Keratinocyte (primary cell): ENCODE measurements at regions not wholly inside any gene's neighbourhood (a gene's known extent, or its start where the extent isn't known, plus 50 kb on each side); places are given as distances from the start of the nearest gene placed in this dataset.

Source experiments
- DNase-seq: peaks from one replicate; pipeline ENCODE4 v3.0.0-alpha.2; 2011; ENCODE audit warnings: low read depth, missing footprints, low spot score
- FAIRE-seq: peaks from 2 replicates; lab custom pipeline; 2011; peaks lifted over from hg19 to GRCh38; lab: Jason Lieb, UNC
- H2AFZ ChIP-seq: 2 replicates; pipeline ENCODE4 v1.6.0; 2012; ENCODE audit warnings: low read length, control low read depth, inconsistent platforms; ENCODE audit not compliant: control insufficient read depth
- H3K27ac ChIP-seq: 2 replicates; pipeline ENCODE4 v1.5.1; 2011; ENCODE audit warnings: low read length; ENCODE audit not compliant: control insufficient read depth, insufficient read depth
- H3K27me3 ChIP-seq: 3 replicates; pipeline ENCODE4 v1.6.0; 2011; ENCODE audit warnings: low read length; ENCODE audit not compliant: control insufficient read depth, insufficient read depth; ENCODE audit errors: extremely low read depth
- H3K36me3 ChIP-seq, 2 experiments: 2 replicates in 1 of 2; 3 replicates in 1 of 2; pipeline ENCODE4 v1.5.1; 2011; ENCODE audit warnings: low read length in 2 of 2, mild to moderate bottlenecking in 1 of 2; ENCODE audit not compliant: control insufficient read depth in 2 of 2, insufficient read depth in 2 of 2; ENCODE audit errors: extremely low read depth in 1 of 2
- H3K4me1 ChIP-seq: 3 replicates; pipeline ENCODE4 v1.5.1; 2011; ENCODE audit warnings: low read length; ENCODE audit not compliant: control insufficient read depth, insufficient read depth; ENCODE audit errors: extremely low read depth
- H3K4me2 ChIP-seq: 3 replicates; pipeline ENCODE4 v1.6.0; 2011; ENCODE audit warnings: low read depth, low read length; ENCODE audit not compliant: control insufficient read depth, insufficient read depth; ENCODE audit errors: extremely low read depth
- H3K4me3 ChIP-seq, 3 experiments: fragments of 200-600 bp in 1 of 3; sonication (generic) in 1 of 3; 2 replicates in 2 of 3; 3 replicates in 1 of 3; pipeline ENCODE4 v1.5.1; 2011 to 2016; ENCODE audit warnings: low read length in 3 of 3, mild to moderate bottlenecking in 3 of 3, control low read depth in 2 of 3, inconsistent platforms in 1 of 3, low read depth in 1 of 3, mixed read lengths in 1 of 3, mixed run types in 1 of 3, moderate library complexity in 1 of 3; ENCODE audit not compliant: control insufficient read depth in 2 of 3, insufficient read depth in 2 of 3; ENCODE audit errors: extremely low read depth in 1 of 3
- H3K79me2 ChIP-seq: 2 replicates; pipeline ENCODE4 v1.6.0; 2012; ENCODE audit warnings: low read length; ENCODE audit not compliant: control insufficient read depth, insufficient read depth
- H3K9ac ChIP-seq: 3 replicates; pipeline ENCODE4 v1.6.0; 2011; ENCODE audit warnings: low read length; ENCODE audit not compliant: control insufficient read depth, insufficient read depth; ENCODE audit errors: extremely low read depth
- H3K9me1 ChIP-seq: 3 replicates; pipeline ENCODE4 v1.6.0; 2011; ENCODE audit warnings: low read length; ENCODE audit not compliant: control insufficient read depth, insufficient read depth; ENCODE audit errors: extremely low read depth
- H3K9me3 ChIP-seq: 2 replicates; pipeline ENCODE4 v1.5.1; 2012; ENCODE audit warnings: low read depth, low read length; ENCODE audit not compliant: control insufficient read depth
- H4K20me1 ChIP-seq: 3 replicates; pipeline ENCODE4 v1.6.0; 2011; ENCODE audit warnings: low read length; ENCODE audit not compliant: control insufficient read depth, insufficient read depth; ENCODE audit errors: extremely low read depth
- EZH2 ChIP-seq: IDR thresholded peaks from one replicate; pipeline ENCODE4 v1.6.1; 2012; ENCODE audit warnings: inconsistent platforms, mild to moderate bottlenecking, low read length, moderate library complexity
- dilution Hi-C: fragments of 300-500 bp; cut with MboI; formaldehyde crosslinking; loops from one replicate; pipeline ENCODE4 v1.7.0; 2020; ENCODE audit warnings: low sequenced_read_pairs; ENCODE audit not compliant: extremely low pct_ligation_motif_present
- TF ChIP-seq, protein P1 (sequence below), 3 experiments: IDR thresholded peaks in 1 of 3; conservative IDR thresholded peaks in 1 of 3; optimal IDR thresholded peaks in 1 of 3; 2 replicates in 2 of 3; 3 replicates in 1 of 3; pipeline versions ENCODE3 to v1.5.1; 2011; ENCODE audit warnings: low read length in 3 of 3, mild to moderate bottlenecking in 3 of 3, moderate library complexity in 2 of 3, control low read depth in 1 of 3, inconsistent platforms in 1 of 3; ENCODE audit not compliant: insufficient read depth in 2 of 3; ENCODE audit errors: extremely low read depth in 1 of 3

DNA sequence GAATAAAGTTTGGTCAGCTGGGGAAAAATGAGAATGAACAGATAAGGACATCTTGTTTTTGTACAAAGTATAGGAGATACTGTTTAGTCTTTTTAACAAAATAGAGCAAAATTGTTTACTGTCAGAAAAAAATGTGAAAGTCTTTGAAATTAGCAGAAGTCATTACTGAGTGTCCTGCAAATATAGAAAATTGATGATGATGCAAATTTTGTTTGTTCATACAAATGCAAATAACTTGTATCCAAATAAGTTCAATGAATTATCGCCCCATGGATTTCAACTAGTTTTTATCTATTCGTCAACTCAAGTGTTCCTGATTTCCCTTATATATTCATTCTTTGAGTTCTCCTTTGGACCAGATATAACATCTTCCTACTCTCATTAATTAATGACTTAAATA is 378.0 kb upstream of the SGO1 start:
- Histone ChIP-seq H4K20me1 (no peaks in the 10 kb centered on the region), H3K4me3 (no peak overlapping the region), H3K27me3 (no peaks in the 10 kb centered on the region), H2AFZ (no peak overlapping the region), H3K4me1 (no peaks in the 10 kb centered on the region), H3K9ac (no peak overlapping the region), H3K9me3 (no peaks in the 10 kb centered on the region), H3K9me1 (no peaks in the 10 kb centered on the region), H3K4me2 (no peak overlapping the region), H3K36me3 (no peaks in the 10 kb centered on the region), H3K79me2 (no peaks in the 10 kb centered on the region), H3K27ac (no peak overlapping the region)
- FAIRE-seq, result no peak
- DNase-seq, result no peak
- dilution Hi-C loops, result no loop called here
- TF ChIP-seq EZH2, result no peak
- TF ChIP-seq, protein P1, sequence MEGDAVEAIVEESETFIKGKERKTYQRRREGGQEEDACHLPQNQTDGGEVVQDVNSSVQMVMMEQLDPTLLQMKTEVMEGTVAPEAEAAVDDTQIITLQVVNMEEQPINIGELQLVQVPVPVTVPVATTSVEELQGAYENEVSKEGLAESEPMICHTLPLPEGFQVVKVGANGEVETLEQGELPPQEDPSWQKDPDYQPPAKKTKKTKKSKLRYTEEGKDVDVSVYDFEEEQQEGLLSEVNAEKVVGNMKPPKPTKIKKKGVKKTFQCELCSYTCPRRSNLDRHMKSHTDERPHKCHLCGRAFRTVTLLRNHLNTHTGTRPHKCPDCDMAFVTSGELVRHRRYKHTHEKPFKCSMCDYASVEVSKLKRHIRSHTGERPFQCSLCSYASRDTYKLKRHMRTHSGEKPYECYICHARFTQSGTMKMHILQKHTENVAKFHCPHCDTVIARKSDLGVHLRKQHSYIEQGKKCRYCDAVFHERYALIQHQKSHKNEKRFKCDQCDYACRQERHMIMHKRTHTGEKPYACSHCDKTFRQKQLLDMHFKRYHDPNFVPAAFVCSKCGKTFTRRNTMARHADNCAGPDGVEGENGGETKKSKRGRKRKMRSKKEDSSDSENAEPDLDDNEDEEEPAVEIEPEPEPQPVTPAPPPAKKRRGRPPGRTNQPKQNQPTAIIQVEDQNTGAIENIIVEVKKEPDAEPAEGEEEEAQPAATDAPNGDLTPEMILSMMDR (optimal IDR thresholded peaks at IDR 0.05 in 1 of 3, IDR thresholded peaks at IDR 0.05 in 1 of 3, conservative IDR thresholded peaks at IDR 0.05 in 1 of 3; ENCODE audit: extremely low read depth in 1 of 3, insufficient read depth in 2 of 3, low read length in 3 of 3), result no peak

- no peaks in the 10 kb centered on the region for H3K36me3 ChIP-seq
- FAIRE-seq (no peak), DNase-seq (no peak)
- H3K4me3 ChIP-seq, result no peak overlapping the region
- TF ChIP-seq EZH2, result no peak
- TF ChIP-seq, protein P1 (optimal IDR thresholded peaks at IDR 0.05 in 1 of 3, IDR thresholded peaks at IDR 0.05 in 1 of 3, conservative IDR thresholded peaks at IDR 0.05 in 1 of 3; ENCODE audit: extremely low read depth in 1 of 3, insufficient read depth in 2 of 3, low read length in 3 of 3), result no peak
- no peak overlapping the region for H3K4me2 ChIP-seq
- no peak overlapping the region for H2AFZ ChIP-seq
- no peaks in the 10 kb centered on the region for H3K4me1 ChIP-seq
- no peaks in the 10 kb centered on the region for H3K79me2 ChIP-seq
- H4K20me1 ChIP-seq, result no peaks in the 10 kb centered on the region
- no peak overlapping the region for H3K27ac ChIP-seq
- H3K9ac ChIP-seq, result no peak overlapping the region
- no peaks in the 10 kb centered on the region for H3K9me3 ChIP-seq
- H3K9me1 ChIP-seq, result no peaks in the 10 kb centered on the region
- dilution Hi-C loops, result no loop called here
- no peaks in the 10 kb centered on the region for H3K27me3 ChIP-seq
Observed at GRCh38 chr3:20563251-20563650, 377.2 kb upstream of the SGO1 start.
